Fibroblast of gingiva (primary cell): ENCODE measurements at regions not wholly inside any gene's neighbourhood (a gene's known extent, or its start where the extent isn't known, plus 50 kb on each side); places are given as distances from the start of the nearest gene placed in this dataset.
A peak's percentile ranks its signal among the peaks of the same experiment; 100 is the strongest.

Experiments used
- DNase-seq: peaks from one replicate; pipeline ENCODE4 v3.0.0-alpha.2; 2011; ENCODE audit warnings: low read depth

DNA sequence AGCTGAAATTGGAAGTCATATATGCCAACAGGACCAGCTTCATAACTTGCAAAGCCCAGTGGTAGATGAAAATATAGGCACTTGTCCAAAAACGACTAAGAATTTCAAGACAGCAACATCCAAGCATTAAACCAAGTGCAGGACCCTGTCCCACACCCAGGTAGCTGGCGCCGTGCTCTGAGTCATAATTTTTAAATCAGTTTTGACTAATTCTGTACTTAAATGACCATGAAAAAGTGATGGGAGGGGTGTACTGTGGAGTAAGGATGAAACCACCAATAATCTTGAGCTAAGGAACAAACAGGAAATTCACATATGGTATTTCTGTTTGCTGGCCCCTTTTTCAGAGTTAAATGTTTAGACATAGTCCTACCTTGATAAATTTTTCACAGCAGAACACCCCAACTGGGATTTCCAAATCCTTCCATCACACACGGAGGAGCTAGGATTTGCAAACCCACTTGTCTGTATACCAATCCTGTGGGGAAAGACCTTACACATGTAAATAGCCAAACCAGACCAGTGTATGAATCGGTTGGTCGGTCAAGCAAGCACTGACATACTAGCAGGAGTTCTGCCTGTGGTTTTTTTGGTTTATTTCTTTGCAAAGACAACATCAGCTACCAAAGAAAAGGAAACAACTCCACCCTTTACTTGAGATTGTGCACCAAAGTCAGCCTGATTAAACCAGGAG, 235.7 kb upstream of the RAB4A start:
- DNase-seq: no peak

DNA sequence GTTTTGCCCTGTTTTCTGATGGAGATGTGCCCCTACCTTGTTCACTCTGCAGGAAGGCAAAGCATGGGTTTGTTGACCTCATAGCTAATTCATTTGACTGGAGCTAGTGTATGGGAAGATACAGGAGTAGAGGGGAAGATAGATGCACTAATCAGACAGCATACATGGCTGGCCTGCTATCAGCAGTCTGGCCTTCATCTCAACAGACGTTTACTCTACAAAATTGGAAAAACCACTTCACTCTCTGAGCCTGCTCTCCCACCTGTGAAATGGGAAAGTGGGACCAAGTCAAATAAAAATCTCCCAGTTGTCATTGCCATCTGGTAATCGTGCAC, 235.2 kb upstream of the RAB4A start:
- no peak for DNase-seq

DNA sequence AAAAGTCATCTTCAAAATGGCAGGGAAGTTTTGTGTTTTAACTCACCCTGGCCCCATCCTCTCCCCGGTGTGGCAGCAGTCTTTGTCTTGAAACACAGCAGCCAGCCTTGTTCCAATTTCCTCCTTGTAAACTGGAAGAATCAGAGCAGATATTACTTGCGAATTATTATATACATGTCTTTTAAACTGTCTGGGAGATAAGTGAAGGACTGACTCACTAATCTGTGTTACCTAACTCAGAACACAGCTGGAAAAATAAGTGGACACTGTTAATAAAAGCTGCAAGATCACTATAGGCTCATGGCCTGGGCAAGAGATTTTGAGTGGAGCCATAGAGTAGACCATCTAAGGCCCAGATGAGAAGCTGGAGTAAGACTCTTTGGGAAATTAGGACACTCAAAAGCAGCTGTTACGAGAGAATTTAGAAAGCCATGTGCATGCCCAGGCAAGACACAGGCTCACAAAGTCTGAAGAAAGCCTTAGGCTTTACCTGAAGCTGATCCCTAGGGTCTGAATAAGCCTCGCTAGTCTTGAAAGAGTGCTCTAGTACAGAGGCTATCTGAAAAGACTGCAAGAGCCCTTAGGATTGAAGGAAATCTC, 233.0 kb upstream of the RAB4A start:
- DNase-seq: no peak

DNA sequence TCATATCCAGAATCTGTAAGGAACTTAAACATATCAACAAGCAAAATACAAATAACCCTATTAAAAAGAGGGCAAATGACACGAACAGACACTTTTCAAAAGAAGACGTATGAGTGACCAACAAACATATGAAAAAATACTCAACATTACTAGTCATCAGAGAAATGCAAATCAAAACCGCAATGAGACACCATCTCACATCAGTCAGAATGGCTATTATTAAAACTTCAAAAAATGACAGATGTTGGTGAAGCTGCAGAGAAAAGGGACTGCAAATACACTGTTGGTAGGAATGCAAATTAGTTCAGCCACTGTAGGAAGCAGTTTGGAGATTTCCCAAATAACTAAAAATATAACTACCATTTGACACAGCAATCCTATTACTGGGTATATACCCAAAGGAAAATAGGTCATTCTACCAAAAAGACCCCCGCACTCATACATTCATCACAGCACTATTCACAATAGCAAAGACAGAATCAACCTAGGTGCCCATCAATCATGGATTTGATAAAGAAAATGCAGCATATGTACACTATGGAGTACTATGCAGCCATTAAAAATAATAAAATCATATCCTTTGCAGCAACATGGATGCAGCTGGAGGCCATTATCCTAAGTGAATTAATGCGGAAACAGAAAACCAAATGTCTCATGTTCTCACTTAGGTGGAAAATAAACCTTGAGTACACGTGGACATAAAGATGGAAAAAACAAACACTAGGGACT, 230.1 kb upstream of the RAB4A start:
- no peak for DNase-seq

DNA sequence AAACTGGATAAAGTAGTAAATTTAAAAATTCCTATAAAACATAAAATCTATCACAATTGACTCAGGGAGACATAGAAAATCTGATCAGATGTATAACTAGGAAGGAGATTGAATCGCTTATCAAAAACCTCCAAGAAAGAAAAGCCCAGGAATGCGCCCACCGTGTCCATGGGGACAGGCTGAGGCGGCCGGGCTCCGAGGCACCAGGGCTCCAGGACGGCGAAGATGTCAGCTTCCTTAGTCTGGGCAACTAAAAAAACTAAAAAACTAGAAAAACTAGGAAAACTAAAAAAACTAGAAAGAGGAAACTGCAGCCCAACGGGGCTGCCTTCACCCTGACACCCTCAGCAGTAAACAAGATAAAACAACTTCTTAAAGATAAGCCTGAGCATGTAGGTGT, 229.0 kb upstream of the RAB4A start:
- DNase-seq: no peak

DNA sequence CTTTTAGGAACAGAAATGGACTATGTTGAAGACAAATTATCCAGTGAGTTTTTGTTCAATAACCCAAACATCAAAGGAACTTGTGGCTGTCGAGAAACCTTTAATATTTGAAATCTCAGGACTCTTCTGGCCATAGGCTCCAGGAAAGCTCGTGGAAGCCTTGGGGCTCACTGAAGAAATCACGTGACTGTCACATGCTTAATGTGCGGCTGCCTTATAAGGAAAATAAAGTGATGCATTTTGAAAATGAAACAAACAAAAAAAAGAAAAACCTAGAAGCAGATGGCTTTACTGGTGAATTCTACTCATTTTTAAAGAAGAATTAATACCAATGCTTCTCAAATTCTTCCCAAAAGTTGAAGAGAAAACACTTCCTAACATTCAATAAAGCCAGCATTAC, 228.4 kb upstream of the RAB4A start:
- DNase-seq: no peak

DNA sequence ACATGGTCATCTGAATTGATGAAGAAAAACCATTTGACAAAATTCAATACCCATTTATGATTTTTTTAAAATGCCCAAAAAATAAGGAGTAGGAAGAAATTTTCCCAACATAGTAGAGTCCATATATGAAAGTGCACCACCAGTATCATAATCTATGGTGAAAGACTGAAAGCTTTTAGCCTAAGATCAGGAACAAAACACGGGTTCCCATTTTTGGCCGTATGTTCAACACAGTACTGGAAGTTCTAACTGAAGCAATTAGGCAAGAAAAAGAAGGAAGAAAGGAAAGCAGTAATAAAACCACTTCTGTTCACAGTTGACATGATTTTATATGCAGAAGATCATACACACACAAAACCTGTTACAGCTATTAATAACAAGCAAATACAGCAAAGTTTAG, 227.8 kb upstream of the RAB4A start:
- DNase-seq: no peak

DNA sequence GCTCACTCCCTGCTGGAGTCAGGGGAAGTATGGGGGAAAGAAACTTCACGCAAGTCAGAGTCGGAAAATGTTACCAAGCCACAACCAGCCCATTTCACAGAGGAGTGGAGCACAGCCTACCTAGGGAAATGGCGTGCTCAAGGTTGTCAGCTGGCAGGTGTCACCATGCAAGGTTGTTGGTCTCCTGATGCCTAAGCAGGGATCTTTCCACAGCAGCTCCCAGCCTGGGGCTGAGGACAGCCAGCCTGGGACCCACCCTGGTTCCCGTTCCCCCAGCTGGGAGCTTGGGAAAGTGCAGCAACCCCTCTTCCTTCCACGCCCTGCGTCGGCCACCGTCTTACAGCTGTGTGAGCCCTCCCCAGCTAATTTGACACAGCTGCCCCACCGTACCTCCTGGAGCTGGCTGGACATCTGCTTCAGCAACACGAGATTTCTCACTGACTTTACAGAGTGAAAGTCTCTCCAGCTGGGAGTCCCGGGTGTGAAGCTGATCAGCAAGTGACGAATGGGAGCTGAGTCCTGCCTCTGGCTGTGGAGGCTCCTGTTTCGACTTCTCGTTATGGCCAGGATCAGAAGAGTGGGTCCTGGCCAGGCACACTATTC, 224.6 kb upstream of the RAB4A start:
- no peak for DNase-seq

DNA sequence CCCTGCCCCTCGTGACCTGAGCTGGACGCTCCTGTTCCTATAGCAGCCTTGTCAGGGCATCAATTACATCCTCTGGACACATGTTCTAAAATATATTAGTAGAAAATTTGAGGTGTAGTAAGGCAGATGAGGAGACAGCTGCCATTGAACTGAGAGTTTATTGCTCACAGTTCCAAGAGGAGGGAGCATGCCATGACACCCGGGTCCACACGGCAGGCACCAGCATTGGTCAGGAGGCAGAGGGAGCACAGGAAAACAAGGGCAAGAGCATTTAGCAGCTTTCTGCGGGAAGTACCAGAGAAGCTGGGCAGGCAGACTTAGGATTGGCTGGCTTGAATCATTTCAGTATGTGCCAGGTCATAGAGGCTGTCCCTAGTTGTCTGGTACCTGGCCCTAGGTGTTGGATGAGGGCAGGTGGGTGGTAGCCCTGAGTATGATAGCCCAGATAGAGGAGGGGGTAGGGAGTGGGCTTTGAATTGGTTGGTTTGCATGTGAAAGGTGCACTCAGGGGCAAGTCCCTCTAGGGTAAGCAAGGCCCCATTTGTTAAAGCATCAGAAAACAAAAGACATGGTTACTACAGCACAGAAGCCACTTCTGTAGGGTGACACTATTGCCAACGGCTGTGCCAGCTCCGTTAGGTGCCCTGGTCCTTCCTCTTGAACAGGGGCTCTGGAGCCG, 223.6 kb upstream of the RAB4A start:
- DNase-seq: no peak

DNA sequence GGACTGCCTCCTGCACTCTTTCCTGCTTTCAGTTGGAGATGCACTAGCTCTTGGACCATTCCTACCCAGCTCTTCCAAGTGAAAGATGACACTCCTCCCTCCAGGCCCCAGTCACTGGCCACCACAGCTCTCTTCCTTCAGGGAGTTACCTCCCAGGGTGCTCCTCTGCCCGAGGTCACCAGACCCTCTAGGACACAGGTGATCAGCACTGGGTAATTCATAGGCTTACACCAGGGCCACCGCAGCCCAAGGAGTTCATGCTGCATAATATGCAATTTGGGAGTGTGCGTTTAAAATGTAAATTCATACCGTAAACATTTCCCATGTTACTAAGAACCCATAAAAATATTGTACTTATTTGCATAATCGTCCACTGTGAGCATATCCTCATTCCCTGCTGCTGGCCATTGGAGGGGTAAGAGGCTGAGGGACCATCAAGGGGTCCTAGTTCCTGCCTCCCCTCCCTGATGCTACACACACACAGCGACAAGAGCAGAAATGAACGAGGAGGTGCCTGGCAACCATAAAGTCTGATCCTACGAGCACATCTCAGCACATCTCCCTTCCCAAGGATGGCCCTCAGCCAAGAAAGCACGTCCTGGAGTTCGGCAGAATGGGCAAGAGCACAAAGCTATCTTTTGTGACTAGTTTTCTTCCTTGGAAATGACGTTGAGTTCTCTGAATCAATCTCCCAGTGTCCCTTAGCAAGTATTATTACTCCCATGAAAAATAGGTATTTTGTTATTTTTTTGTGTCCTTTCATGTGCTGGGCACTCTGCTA, 222.9 kb upstream of the RAB4A start:
- DNase-seq: no peak

DNA sequence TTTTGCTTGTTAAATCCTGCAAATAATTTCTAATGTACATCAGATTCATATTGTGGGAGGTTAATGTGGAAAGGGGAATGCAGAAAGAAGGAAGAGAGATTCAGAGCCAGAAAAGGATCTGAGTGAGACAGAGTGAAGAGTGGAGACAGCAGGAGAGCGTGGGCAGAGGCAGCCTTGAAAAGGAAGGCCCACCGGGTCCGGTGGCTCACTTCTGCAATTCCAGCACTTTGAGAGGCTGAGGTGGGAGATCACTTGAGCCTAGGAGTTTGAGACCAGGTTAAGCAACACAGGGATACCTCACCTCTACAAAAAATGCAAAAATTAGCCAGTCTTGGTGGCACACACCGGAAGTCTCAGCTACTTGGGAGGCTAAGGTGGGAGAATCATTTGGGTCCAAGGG, 222.0 kb upstream of the RAB4A start:
- DNase-seq: no peak

DNA sequence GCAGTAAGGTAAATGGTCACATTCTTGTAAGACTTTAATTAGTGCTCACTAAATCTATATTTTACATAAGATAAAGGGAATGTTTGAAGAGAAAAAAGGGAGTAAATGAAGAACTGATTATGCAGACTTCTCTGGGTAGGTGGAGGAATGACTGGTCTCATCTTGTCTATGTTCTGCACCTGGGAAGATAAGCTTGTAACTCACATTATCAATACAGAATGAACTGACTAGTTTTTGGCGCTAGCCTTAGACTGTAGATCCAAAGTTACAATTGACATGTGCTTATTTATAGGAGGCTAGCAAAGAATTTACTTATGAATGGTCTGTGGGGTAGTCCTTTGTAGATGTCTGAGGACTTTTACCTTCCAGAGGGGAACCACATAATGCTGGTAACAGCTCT, 214.9 kb upstream of the RAB4A start:
- no peak for DNase-seq

DNA sequence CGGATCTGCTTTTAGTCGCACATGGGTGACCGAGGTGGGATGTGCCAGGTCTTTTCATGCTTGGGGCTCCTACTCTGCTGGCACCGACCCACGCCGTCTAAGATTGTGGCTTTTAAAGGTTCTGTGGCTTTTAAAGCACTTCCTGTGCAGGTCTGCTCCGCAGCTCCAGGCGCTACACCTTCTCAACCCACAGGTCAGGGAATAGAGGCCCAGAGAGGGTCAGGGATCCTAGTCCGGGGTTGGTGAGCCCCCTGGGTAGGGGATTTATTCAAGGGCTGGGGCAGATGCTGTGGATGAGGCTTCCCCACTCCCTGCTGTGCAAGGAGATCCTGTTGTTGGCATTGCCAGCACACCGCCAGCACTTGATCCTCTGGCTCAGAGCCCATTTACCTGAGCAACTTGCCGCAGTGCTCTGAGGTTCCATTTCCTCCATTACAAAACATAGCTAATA, 212.8 kb upstream of the RAB4A start:
- DNase-seq: no peak

DNA sequence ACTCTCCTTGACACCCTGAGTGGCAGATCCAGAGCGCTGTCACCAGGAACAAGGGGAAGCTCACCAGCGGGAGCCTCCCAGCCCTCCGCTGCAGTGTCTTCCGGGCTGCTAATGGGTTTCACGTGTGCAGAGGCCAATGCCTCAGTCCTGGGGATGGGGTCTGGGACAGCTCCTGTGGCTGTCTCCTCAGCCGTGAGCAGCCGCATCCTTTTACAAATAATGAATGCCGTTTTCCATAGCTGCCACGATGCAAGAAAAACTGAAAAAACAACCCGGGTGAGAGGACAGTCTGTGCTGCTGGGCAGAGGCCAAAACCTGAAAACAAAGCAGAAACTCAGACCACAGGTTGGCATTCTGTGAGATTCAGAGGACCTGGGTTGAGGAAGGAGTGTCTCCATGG, 212.2 kb upstream of the RAB4A start:
- DNase-seq: no peak

DNA sequence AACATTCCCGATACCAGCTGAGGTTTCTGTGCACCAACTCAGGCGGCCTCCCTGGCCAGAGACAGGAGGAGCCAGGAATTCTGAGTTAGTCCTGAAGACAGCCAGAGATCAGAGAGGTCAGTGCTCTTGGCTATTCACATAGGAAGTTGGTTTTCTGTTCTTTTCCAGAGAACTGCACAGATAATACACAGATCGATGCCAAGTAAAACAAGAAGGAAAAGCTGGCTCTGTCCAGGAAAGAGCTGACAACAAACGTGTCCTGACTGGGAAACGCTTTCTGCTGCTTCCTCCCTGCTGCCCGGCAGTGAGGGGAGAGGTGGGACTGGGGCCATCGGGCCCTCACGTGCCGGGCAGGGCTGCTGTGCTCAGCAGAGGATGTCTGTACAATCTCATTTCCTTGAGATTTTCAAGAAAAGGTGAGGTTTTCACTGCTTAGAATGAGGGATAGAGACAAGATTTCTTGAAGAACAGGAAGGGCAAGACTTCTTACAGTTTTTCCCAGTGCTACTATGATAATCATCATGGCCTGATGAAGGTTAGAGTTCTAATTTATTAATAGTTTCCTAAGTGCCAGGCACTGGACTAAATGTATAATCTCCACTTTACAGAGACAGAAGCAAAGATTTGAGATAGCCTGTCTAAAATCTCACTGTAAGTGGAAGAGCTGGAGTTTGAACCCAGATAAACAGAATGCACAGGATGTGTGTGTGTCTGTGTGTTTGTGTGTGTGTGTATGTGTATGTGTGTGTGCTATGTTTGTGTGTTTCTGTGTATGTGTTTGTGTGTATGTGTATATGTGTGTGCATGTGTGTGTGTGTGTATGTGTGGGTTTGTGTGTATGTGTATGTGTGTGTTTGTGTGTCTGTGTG, 211.0 kb upstream of the RAB4A start:
- DNase-seq: peak; percentile 47

DNA sequence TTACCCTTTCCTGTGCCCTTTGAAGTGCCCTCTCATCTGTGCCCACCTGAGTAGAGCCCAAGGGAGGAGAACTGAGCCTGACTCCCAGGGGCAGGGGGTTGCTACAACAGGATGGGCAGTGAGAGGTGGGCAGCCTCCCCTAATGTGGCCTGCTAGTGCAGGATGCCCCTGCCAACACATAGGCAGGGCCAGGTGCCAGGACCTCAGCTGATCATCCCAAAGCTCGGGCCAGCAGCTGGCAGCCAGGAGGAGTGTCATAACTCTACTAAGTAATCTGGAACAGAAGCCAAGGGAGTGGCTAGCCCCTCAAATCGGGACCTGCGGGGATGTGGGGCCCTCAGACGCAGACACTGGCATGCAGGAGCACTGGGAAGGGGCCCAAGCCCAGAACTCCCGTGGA, 208.8 kb upstream of the RAB4A start:
- no peak for DNase-seq

DNA sequence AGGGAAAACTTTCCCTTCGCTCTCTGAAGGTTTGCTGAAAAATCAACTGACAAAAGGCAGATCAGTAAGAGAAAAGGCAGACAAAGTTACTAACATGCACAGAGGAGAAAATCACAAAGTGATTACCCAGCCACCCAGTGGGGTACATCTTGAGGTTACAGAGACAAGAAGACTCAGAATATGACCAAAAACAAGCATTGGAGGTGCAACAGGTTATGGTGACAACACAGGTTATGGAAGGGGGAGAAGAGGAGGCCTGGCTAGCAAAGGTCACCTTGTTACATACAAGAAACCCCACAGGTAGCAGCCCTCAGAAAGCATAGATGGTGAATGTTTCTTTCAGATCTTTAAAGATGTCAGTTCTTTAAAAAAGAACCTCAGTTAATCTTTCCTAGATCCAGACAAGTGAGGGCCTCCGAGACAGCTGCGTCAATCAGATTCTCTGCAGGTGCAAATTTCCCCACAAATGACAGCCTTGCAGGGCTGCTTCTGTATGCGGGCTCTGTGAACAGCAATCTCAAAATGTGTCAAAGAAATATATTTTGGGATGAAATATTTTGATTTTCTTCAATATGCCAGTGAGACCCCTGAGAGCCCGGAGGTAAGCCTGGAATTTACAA, 207.6 kb upstream of the RAB4A start:
- no peak for DNase-seq

DNA sequence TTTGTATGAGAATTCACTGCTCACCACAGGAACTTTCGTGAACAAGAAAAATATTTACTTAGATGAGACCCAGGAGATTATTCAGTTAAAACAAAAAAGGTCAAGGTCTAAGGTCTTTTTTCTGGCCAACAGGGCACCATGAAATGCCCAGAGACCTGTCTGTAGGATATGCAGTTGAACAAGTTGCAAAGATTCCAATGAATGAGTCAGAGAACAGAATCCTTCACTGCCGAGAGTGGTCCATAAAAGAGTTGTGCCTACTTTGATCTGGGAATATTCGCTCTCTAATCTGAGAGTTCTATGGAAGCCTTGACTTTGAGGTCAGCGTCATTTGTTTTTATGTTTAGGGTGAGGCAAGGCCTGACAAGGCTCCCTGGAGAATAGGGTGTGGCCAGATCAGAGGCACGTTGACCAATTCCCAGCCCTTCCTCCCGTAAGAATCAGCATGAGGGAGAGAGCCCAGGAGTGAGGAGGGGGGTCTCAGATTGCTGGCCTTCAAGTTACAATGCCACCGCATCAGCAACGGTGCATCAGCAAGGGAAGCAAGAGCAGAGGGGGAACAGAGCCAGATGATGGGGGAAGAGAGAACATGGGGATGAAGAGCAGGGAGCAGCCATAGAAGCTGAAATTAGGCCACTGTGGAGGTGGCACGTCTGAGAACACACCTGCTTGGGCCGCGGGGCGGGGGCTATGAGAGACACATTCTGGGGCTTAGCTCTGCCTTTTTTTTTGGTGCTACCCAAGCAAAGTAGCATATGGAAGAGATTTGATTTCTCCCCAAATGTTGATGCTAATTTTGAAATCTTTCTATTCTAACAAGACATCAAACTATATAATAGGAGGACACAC, 206.4 kb upstream of the RAB4A start:
- no peak for DNase-seq

DNA sequence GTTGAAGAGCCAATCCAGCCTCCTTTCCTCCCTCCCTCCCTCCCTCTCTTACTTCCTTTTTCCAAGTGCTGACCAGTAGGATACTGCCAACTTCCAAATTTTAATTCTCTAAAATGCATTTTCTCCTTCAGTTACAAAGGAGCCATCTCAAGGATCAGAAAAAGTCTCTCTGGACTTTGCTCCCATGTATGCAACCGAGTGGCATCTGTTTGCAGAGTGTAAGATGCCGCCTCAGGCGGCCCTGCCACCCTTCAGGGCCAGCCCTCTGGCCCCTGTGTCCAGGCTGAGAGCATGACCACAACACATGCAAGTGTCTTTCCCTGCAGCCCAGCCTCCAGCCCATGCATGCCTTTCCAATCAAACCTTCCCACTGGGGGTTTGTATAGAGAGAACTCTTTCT, 205.3 kb upstream of the RAB4A start:
- DNase-seq: no peak
